HepG2 (cell line): ENCODE measurements at regions not wholly inside any gene's neighbourhood (a gene's known extent, or its start where the extent isn't known, plus 50 kb on each side); places are given as distances from the start of the nearest gene placed in this dataset.

Source experiments
- CTCF ChIP-seq: sonication (generic); formaldehyde crosslinking; IDR thresholded peaks from 2 replicates; pipeline ENCODE4 v1.5.0; 2020; ENCODE audit warnings: mild to moderate bottlenecking, missing genetic modification reagents, moderate library complexity
- GABPA ChIP-seq, 2 experiments: IDR thresholded peaks; 2 replicates each; pipeline ENCODE4 v1.6.1; 2011 to 2016; ENCODE audit warnings: low read depth in 2 of 2, low read length in 1 of 2, missing biosample characterization in 1 of 2, missing genetic modification characterization in 1 of 2
- GTF2F1 ChIP-seq: fragments of 150-350 bp; IDR thresholded peaks from 2 replicates; pipeline ENCODE4 v1.6.1; 2014; ENCODE audit warnings: low read length
- PHF8 ChIP-seq: sonication (generic); formaldehyde crosslinking; IDR thresholded peaks from 2 replicates; pipeline ENCODE4 v1.5.0; 2020; ENCODE audit warnings: missing genetic modification reagents

GRCh38 chr4:161247831-161248230 is 916.0 kb downstream of the FSTL5 start:
- TF ChIP-seq GABPA (IDR thresholded peaks at IDR 0.05; ENCODE audit: low read depth, low read length) (no peak), GABPA (CRISPR knock-in tag; IDR thresholded peaks at IDR 0.05; ENCODE audit: low read depth) (no peak), CTCF (no peak), GTF2F1 (no peak), PHF8 (CRISPR knock-in tag) (no peak)
